ENCODE measurements at regions not wholly inside any gene's neighbourhood (a gene's known extent, or its start where the extent isn't known, plus 50 kb on each side); places are given as distances from the start of the nearest gene placed in this dataset.

GRCh38 chr11:8321876-8322275, 58.2 kb upstream of the LMO1 start:
- no peak for DNase-seq

- DNase-seq, result peak in 2 of 3 donors; percentile 47 to 50
Observed at GRCh38 chr11:8320076-8320475, 56.4 kb upstream of the LMO1 start.

- DNase-seq, result no peak
Observed at GRCh38 chr11:8318536-8318935, 54.9 kb upstream of the LMO1 start.

GRCh38 chr11:8317159-8317558, 53.5 kb upstream of the LMO1 start:
- peak in 1 of 3 donors; percentile 27 for DNase-seq

- no peak for DNase-seq
Observed at GRCh38 chr11:8315954-8316353, 52.3 kb upstream of the LMO1 start.

- DNase-seq, result no peak
Observed at GRCh38 chr11:8315463-8315862, 51.8 kb upstream of the LMO1 start.

- no peak for DNase-seq
Observed at GRCh38 chr11:8314916-8315315, 51.2 kb upstream of the LMO1 start.

- no peak for DNase-seq
Observed at GRCh38 chr11:8313504-8314090, 49.9 kb upstream of the LMO1 start.
